Gastroesophageal sphincter (tissue), 3 donors: ENCODE measurements at regions not wholly inside any gene's neighbourhood (a gene's known extent, or its start where the extent isn't known, plus 50 kb on each side); places are given as distances from the start of the nearest gene placed in this dataset.

Experiments
- EP300 ChIP-seq: sonication (generic); formaldehyde crosslinking; IDR thresholded peaks from one replicate; pipeline ENCODE4 v1.6.1; 2017; ENCODE audit warnings: antibody characterized with exemption, mild to moderate bottlenecking
- TF ChIP-seq, protein P1 (sequence below), 4 experiments: fragments of 200-600 bp in 2 of 4; fragments of 450-650 bp in 2 of 4; sonication (generic) in 1 of 4; IDR thresholded peaks; one replicate each; pipeline ENCODE4 v1.5.1; 2017 to 2019; ENCODE audit warnings: antibody characterized with exemption in 4 of 4, mild to moderate bottlenecking in 2 of 4, moderate library complexity in 2 of 4

DNA sequence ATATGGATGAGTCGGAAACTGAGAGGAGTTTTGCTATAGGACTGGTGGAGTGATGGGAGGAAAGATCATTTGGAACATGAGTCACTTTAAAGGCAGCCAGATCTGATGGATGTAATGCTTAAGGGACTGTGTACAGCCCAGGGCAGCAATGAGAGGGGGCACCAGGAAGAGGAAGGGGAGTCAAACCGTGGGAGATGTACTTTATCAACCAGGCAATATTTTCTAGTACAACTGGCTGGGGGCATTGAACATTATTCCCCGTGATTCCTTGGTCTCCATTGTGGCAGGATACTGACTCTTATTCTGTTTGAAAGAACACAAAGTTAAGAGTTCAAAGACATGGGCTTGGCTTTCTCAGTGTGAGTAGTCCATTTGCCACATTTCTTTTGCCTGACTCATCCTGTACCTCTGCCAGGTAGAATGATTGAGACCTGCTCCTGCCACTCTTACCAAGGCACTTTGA lies 268.2 kb upstream of the NR5A2 start:
- TF ChIP-seq, protein P1, sequence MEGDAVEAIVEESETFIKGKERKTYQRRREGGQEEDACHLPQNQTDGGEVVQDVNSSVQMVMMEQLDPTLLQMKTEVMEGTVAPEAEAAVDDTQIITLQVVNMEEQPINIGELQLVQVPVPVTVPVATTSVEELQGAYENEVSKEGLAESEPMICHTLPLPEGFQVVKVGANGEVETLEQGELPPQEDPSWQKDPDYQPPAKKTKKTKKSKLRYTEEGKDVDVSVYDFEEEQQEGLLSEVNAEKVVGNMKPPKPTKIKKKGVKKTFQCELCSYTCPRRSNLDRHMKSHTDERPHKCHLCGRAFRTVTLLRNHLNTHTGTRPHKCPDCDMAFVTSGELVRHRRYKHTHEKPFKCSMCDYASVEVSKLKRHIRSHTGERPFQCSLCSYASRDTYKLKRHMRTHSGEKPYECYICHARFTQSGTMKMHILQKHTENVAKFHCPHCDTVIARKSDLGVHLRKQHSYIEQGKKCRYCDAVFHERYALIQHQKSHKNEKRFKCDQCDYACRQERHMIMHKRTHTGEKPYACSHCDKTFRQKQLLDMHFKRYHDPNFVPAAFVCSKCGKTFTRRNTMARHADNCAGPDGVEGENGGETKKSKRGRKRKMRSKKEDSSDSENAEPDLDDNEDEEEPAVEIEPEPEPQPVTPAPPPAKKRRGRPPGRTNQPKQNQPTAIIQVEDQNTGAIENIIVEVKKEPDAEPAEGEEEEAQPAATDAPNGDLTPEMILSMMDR (IDR thresholded peaks at IDR 0.05): no peak
- TF ChIP-seq EP300: no peak
